ENCODE measurements at regions not wholly inside any gene's neighbourhood (a gene's known extent, or its start where the extent isn't known, plus 50 kb on each side); places are given as distances from the start of the nearest gene placed in this dataset.

DNA sequence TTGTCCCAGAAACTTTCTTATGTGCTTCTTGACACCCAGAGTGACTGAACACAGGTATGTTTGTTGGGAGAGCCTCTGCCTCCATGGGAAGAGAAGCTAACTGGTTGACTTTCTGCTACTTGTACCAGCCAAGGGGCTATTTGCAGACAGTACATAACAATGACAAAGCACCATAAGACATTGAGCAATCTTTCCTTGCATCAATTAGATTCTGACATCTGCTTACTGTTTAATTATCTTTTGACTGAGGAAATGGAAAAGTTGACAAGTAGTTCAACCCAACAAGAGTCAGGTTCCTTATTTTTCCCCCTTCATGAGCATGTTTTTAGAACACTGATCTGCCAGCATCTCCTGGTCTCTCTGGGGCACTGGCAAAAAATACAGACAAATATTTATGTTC, 157.7 kb downstream of the RPLP1 start:
- no peak overlapping the region for H3K27ac ChIP-seq
- no peaks in the 10 kb centered on the region for H3K9me3 ChIP-seq (ENCODE audit: severe bottlenecking)
- TF ChIP-seq, protein P1, sequence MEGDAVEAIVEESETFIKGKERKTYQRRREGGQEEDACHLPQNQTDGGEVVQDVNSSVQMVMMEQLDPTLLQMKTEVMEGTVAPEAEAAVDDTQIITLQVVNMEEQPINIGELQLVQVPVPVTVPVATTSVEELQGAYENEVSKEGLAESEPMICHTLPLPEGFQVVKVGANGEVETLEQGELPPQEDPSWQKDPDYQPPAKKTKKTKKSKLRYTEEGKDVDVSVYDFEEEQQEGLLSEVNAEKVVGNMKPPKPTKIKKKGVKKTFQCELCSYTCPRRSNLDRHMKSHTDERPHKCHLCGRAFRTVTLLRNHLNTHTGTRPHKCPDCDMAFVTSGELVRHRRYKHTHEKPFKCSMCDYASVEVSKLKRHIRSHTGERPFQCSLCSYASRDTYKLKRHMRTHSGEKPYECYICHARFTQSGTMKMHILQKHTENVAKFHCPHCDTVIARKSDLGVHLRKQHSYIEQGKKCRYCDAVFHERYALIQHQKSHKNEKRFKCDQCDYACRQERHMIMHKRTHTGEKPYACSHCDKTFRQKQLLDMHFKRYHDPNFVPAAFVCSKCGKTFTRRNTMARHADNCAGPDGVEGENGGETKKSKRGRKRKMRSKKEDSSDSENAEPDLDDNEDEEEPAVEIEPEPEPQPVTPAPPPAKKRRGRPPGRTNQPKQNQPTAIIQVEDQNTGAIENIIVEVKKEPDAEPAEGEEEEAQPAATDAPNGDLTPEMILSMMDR (IDR thresholded peaks at IDR 0.05; ENCODE audit: low read depth, low read length), result no peak

DNA sequence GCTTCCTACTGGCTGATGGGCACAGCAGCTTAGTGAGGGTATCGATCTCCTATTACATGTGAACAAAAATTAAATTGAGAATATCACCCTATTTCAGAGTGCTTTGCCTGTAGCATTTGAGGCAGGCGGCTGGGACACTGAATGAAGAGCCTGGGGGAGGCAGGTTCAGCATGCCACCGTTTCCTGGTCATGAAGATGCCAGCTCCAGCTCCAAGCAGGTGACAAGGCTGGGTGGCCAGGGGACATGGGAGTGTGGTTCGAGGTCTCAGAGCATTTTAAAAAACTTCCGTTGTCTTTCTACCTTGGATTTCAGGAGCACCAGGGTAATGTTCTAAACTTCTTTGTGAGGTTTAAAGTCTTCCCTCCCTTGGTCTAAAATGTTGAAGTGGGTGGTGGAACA, 158.2 kb downstream of the RPLP1 start:
- DNase-seq, result no peak
- H3K4me3 ChIP-seq (ENCODE audit: low read depth, low read length), result no peak overlapping the region
- H3K27me3 ChIP-seq (ENCODE audit: insufficient read depth, low read depth, severe bottlenecking), result no peaks in the 10 kb centered on the region
- TF ChIP-seq, protein P1 (IDR thresholded peaks at IDR 0.05; ENCODE audit: low read depth, low read length), result no peak
- H3K27ac ChIP-seq, result no peak overlapping the region
- no peaks in the 10 kb centered on the region for H3K9me3 ChIP-seq (ENCODE audit: severe bottlenecking)
- no peaks in the 10 kb centered on the region for H3K36me3 ChIP-seq

More for the DNA sequence above, 157.7 kb downstream of the RPLP1 start:
- no peaks in the 10 kb centered on the region for H3K36me3 ChIP-seq
- H3K27me3 ChIP-seq (ENCODE audit: insufficient read depth, low read depth, severe bottlenecking), result no peaks in the 10 kb centered on the region
- H3K4me3 ChIP-seq (ENCODE audit: low read depth, low read length), result no peak overlapping the region
- DNase-seq, result no peak

- Histone ChIP-seq H3K4me3 (ENCODE audit: low read depth, low read length) (no peak overlapping the region), H3K36me3 (no peaks in the 10 kb centered on the region), H3K27ac (no peak overlapping the region), H3K27me3 (ENCODE audit: insufficient read depth, low read depth, severe bottlenecking) (no peaks in the 10 kb centered on the region), H3K9me3 (ENCODE audit: severe bottlenecking) (no peaks in the 10 kb centered on the region)
- TF ChIP-seq, protein P1 (IDR thresholded peaks at IDR 0.05; ENCODE audit: low read depth, low read length), result no peak
- no peak for DNase-seq
These were observed 159.5 kb downstream of the RPLP1 start for GRCh38 chr15:69612112-69612511.

DNA sequence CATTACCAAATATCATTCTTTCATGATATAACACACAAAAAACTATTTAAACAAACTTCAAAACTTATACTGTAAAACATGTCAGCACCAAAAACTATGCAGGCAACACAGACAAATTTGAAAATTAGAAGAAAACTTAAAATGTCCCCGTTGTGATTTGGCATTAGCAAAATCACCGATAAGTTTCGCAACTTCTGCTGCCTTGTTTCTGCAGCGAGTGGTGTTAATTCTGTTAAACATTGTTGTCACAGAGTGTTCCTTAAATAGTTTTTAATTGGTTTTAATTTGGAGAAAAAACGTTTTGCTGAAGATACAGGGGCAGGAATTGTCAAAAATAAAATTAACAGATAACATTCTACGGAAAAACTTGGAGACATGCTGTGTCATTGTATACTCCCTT, 160.6 kb downstream of the RPLP1 start:
- H3K27ac ChIP-seq, result no peak overlapping the region
- no peak overlapping the region for H3K4me3 ChIP-seq (ENCODE audit: low read depth, low read length)
- TF ChIP-seq, protein P1 (IDR thresholded peaks at IDR 0.05; ENCODE audit: low read depth, low read length), result no peak
- no peak for DNase-seq
- no peaks in the 10 kb centered on the region for H3K27me3 ChIP-seq (ENCODE audit: insufficient read depth, low read depth, severe bottlenecking)
- no peaks in the 10 kb centered on the region for H3K36me3 ChIP-seq
- no peaks in the 10 kb centered on the region for H3K9me3 ChIP-seq (ENCODE audit: severe bottlenecking)

DNA sequence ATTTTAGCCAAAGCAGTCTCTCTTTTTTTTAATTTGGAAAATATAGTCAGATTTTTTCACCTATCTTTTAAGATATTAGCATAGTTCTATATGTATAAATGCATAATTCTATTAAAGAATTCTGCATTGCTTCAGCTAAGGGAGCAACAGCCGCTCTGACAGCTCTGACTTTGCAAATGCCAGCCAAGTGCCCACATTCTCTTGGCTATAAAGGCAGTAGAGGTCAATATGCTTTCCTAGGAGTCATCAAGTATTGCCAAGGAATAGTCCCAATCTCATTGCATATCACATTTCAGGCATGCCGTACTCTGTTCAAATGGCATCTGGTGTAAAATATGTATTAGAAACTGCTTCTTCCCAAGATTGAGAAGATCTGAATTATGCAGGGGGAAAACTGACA, 161.4 kb downstream of the RPLP1 start:
- H3K4me3 ChIP-seq (ENCODE audit: low read depth, low read length), result no peak overlapping the region
- H3K27me3 ChIP-seq (ENCODE audit: insufficient read depth, low read depth, severe bottlenecking), result no peaks in the 10 kb centered on the region
- DNase-seq, result no peak
- no peak overlapping the region for H3K27ac ChIP-seq
- no peaks in the 10 kb centered on the region for H3K36me3 ChIP-seq
- no peaks in the 10 kb centered on the region for H3K9me3 ChIP-seq (ENCODE audit: severe bottlenecking)
- TF ChIP-seq, protein P1 (IDR thresholded peaks at IDR 0.05; ENCODE audit: low read depth, low read length), result no peak

DNA sequence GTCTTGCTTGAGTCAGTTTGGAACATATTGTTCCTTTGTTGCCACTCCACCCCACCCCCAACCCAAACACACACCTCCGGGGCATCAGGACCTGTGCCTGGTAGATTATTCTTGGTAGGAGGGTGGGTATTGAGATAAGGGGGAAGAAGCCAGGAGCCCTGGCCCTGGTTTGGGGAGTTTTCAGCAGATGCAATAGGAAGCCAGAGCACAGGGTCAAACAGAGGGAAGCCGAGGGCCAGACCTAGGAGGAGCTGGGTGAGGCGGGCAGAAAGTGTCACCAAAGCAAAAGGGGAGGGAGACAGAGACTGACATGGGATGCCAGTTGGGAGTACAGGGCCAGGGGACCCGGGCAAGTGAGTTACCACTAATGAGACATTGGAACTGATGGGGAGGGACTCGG, 163.1 kb downstream of the RPLP1 start:
- DNase-seq, result no peak
- no peaks in the 10 kb centered on the region for H3K27me3 ChIP-seq (ENCODE audit: insufficient read depth, low read depth, severe bottlenecking)
- no peak overlapping the region for H3K27ac ChIP-seq
- no peaks in the 10 kb centered on the region for H3K9me3 ChIP-seq (ENCODE audit: severe bottlenecking)
- TF ChIP-seq, protein P1 (IDR thresholded peaks at IDR 0.05; ENCODE audit: low read depth, low read length), result no peak
- no peaks in the 10 kb centered on the region for H3K36me3 ChIP-seq
- H3K4me3 ChIP-seq (ENCODE audit: low read depth, low read length), result no peak overlapping the region

Measured in WERI-Rb-1 (cell line).